BJ (cell line): ENCODE measurements at regions not wholly inside any gene's neighbourhood (a gene's known extent, or its start where the extent isn't known, plus 50 kb on each side); places are given as distances from the start of the nearest gene placed in this dataset.

ENCODE experiments used
- CTCF ChIA-PET: fragments of 350-600 bp; formaldehyde crosslinking; extraction: SDS; loops from one replicate; lab custom pipeline; 2021; ENCODE audit warnings: antibody characterized with exemption, inconsistent platforms; lab: Yijun Ruan, JAX
- POLR2A ChIA-PET: fragments of 300-600 bp; sonication (Branson Sonifier 250); formaldehyde crosslinking; extraction: SDS; loops from one replicate; lab custom pipeline; 2021; ENCODE audit warnings: antibody characterized with exemption; lab: Charles Lee
- DNase-seq: peaks from one replicate; pipeline ENCODE4 v3.0.0-alpha.2; 2011; ENCODE audit warnings: low read depth
- H3K27me3 ChIP-seq: 2 replicates; pipeline ENCODE4 v1.6.0; 2011; ENCODE audit warnings: low read length; ENCODE audit not compliant: control insufficient read depth, insufficient read depth
- H3K36me3 ChIP-seq: 2 replicates; pipeline ENCODE4 v1.5.1; 2011; ENCODE audit warnings: low read length; ENCODE audit not compliant: control insufficient read depth, insufficient read depth
- H3K4me3 ChIP-seq: 2 replicates; pipeline ENCODE4 v1.5.1; 2011; ENCODE audit warnings: low read depth, mild to moderate bottlenecking, control low read depth, low read length
- CTCF ChIP-seq: IDR thresholded peaks from 2 replicates; pipeline ENCODE4 v1.5.1; 2011; ENCODE audit warnings: low read depth, mild to moderate bottlenecking, control low read depth, inconsistent platforms, low read length, moderate library complexity; ENCODE audit not compliant: insufficient read depth

- no peak for TF ChIP-seq CTCF
- DNase-seq = no peak
- Histone ChIP-seq H3K36me3 (no peaks in the 10 kb centered on the region), H3K27me3 (no peaks in the 10 kb centered on the region), H3K4me3 (no peak overlapping the region)
- POLR2A ChIA-PET = no interaction called here
- CTCF ChIA-PET = no interaction called here
Observed at GRCh38 chr14:87567618-87568295, 425.2 kb downstream of the GALC start.

- CTCF ChIA-PET = no interaction called here
- H3K27me3 ChIP-seq = no peaks in the 10 kb centered on the region
- TF ChIP-seq CTCF = no peak
- H3K4me3 ChIP-seq = no peak overlapping the region
- DNase-seq = peak; percentile 58
- H3K36me3 ChIP-seq = no peaks in the 10 kb centered on the region
- POLR2A ChIA-PET = no interaction called here
Observed at GRCh38 chr14:87566991-87567390, 426.0 kb downstream of the GALC start.

DNA sequence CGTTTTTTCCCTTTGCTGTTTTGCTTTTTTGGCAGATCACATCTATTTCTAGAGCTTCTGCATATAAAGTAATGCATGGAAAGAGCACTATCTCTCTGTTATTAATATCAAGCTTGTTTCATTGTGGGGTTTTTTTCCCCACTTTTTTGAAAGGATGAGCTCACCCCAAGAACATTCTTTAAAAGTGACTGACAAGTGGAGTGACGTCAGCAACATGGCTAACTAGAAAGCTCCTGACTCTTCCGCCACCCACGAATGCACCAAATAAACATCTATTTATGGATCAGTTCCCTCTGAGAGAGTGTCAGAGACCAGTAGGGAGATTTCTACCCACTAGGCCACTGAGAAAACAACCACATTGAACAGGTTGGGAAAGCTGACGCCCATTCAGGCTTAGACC, 445.4 kb downstream of the GALC start:
- Histone ChIP-seq H3K4me3 (no peak overlapping the region), H3K36me3 (no peaks in the 10 kb centered on the region), H3K27me3 (no peaks in the 10 kb centered on the region)
- TF ChIP-seq CTCF = no peak
- ChIA-PET CTCF (no interaction called here), POLR2A (no interaction called here)
- DNase-seq = no peak

- H3K4me3 ChIP-seq = no peak overlapping the region
- POLR2A ChIA-PET = no interaction called here
Observed at GRCh38 chr14:87542288-87542687, 450.7 kb downstream of the GALC start.

DNA sequence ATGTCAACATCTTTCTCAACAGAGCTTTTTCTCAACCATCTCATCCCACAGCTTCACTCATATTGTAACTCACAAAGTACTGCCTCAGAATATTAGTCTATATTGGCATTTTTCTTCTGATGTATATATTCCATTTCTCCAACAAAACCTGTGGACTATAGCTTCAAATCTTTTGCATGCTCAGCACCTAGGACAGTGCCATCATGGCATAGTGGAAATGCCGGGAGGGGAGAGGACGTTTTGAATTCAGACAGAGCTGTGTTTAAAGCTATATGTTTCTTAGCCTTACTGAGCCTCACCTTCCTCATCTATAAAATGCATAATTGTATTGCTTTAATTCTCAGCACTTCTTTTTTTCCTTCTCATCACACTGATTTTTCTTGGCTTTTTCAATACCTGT, 452.6 kb downstream of the GALC start:
- CTCF ChIA-PET = no interaction called here
- H3K4me3 ChIP-seq = no peak overlapping the region
- H3K36me3 ChIP-seq = no peaks in the 10 kb centered on the region
- H3K27me3 ChIP-seq = no peaks in the 10 kb centered on the region
- no peak for TF ChIP-seq CTCF
- DNase-seq = no peak
- POLR2A ChIA-PET = no interaction called here

More at GRCh38 chr14:87542288-87542687, 450.7 kb downstream of the GALC start:
- CTCF ChIA-PET = no interaction called here
- no peaks in the 10 kb centered on the region for H3K27me3 ChIP-seq
- no peak for TF ChIP-seq CTCF
- DNase-seq = no peak
- H3K36me3 ChIP-seq = no peaks in the 10 kb centered on the region
